GM12892 (cell line): ENCODE measurements at regions not wholly inside any gene's neighbourhood (a gene's known extent, or its start where the extent isn't known, plus 50 kb on each side); places are given as distances from the start of the nearest gene placed in this dataset.
"Not testable (repeated sequence)": the region's sequence is repeated elsewhere in the genome, so short reads cannot be mapped to it uniquely, and the experiment has no call there.

Experiments used
- DNase-seq: peaks from one replicate; pipeline ENCODE4 v3.0.0; 2011; ENCODE audit not compliant: insufficient read length
- FAIRE-seq: peaks from 2 replicates; lab custom pipeline; 2011; peaks lifted over from hg19 to GRCh38; lab: Jason Lieb, UNC
- POLR2A ChIP-seq: IDR thresholded peaks from 2 replicates; pipeline ENCODE4 v1.6.1; 2011; ENCODE audit warnings: low read depth, low read length, control low read depth
- POLR2AphosphoS5 ChIP-seq: IDR thresholded peaks from 2 replicates; pipeline ENCODE4 v1.6.1; 2011; ENCODE audit warnings: low read depth, low read length, control low read depth
- TAF1 ChIP-seq: IDR thresholded peaks from 2 replicates; pipeline ENCODE4 v1.6.1; 2011; ENCODE audit warnings: low read depth, mild to moderate bottlenecking, control low read depth, low read length, borderline replicate concordance

DNA sequence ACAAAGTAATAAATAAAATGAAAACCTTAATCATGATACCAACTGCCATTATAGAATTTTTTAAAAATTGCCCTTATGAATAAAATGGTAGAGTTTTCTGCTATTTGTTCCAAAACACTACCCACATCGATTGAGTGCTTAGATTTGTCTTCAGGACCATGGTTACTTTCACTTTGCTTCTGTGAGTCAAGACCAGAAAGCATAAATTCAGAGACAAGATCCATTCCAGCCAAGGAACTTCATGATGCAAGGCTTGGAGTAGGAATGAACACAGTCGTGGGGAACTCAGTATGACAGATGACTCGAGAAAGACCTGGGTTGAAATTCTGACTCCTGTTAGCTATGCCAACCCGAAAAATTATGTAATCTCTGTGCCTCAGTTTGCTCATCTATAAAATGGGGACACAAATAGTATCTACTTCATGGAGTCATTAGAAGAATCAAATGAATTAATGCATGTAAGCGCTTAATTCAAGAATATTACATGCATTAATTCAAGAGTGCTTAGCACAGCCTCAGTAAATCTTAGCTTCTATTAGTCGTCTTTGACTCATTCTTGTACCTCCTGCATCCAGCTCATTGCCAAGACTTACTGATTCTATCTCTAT, 72.5 kb upstream of the MYLIP start:
- no peak for TF ChIP-seq POLR2AphosphoS5
- no peak for TF ChIP-seq POLR2A
- no peak for TF ChIP-seq TAF1
- peak; percentile 14 for FAIRE-seq
- no peak for DNase-seq

DNA sequence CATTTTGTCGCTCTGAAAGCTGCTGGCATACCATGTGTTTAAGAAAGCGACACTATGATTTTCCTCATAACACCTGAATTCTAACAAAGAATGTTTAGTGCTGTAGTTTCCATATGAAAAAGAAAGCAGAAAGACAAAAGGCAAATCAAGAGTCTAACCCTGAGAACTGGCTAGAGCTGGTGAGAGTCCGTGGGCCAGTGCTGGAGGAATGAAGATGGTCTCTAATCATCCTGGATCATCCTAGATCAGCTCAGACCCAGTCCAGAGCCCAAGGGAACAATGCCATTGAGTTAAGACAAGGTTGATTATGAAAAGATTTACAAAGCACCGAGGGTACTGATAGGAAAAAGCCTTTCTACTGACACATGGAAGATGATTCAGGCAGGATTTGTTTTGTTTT, 73.0 kb upstream of the MYLIP start:
- no peak for DNase-seq
- peak; percentile 54 for FAIRE-seq
- TF ChIP-seq TAF1 (no peak), POLR2A (no peak), POLR2AphosphoS5 (no peak)

DNA sequence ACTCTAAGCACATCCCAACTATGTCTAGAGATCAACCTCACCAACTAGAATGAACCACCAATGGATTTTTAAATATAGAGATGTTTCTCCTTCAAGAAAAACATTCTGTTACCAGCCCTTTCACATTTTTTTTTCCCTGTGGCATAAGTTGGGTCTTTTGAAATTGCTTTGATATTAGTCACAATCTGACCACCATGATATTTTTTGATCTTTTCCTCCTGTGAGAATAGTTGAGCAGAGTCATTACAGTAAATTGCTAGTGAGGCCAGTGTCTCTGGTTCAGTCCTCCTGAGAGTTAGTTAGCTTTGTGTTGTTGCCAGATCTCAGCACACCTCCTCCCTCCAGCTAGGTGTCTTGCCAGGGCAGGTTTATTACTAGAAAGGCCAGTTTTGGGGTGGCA, 79.7 kb upstream of the MYLIP start:
- FAIRE-seq (no peak), DNase-seq (no peak)
- no peak for TF ChIP-seq POLR2AphosphoS5
- TF ChIP-seq TAF1, result no peak
- TF ChIP-seq POLR2A, result no peak

DNA sequence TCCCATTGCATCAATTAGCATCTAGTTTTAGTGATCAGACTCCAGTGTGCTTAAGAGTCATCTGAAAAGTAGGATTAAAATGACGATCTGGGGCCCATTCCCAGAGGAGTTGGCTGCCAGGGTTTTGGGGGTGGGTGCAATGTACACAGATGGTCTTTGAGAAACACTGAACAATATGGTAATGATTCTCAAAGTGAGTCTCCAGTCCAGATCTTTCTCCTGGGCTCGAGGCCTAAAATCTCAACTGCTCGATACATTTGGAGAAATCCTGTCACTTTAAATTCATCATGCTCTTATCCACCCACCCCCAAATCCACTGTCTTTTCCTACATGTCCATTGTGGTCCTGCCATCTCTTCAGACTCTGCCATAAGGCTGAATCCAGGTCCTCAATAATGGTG, 80.7 kb upstream of the MYLIP start:
- FAIRE-seq (no peak), DNase-seq (no peak)
- TF ChIP-seq POLR2AphosphoS5, result no peak
- TF ChIP-seq POLR2A, result no peak
- no peak for TF ChIP-seq TAF1

DNA sequence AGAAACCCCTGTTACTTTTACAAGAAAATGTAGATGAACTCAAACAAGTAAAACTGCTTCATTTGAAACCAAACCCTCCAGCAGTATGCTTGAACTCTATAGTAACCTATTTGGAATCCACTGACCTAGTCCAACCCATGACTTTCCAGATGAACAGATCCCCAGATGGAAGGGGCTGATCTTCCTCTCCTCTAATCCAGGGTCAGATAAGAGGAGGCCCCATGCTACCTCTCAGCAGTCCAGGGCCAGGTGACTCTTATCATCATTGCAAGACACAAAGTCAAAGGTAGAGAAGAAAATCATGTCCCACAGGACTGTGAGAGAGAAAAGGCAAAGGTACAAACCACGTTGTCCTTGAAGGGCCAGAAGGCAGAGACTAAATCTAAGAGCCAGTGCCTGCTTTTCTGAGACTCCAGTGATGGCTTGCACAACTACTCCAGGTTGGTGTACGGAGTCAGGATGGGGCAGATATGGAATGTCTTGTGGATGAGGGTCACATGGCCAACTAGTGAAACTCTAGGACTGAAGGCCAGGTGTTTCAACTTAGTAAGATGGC, 81.4 kb upstream of the MYLIP start:
- TF ChIP-seq POLR2AphosphoS5, result no peak
- no peak for TF ChIP-seq POLR2A
- no peak for TF ChIP-seq TAF1
- no peak for DNase-seq
- no peak for FAIRE-seq

DNA sequence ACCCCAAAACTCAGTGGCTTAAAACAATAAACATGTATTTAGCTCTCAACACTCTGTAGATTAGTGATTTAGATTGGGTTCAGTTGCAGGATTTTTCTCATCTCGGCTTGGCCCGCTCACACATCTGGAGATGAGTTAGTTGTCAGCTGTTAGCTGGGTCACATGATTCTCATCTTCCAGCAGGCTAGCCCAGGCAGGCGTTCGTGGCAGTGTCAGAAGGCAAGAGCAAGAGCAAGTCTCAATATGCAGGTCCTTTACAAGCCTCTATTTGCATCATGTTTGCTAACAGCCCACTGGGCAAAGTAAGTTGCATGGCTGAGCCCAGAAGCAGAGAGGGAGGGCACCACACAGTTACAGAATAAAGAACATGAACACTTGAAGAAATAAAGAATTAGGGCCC, 83.6 kb upstream of the MYLIP start:
- FAIRE-seq (no peak), DNase-seq (no peak)
- TF ChIP-seq POLR2A (no peak), POLR2AphosphoS5 (no peak), TAF1 (no peak)

DNA sequence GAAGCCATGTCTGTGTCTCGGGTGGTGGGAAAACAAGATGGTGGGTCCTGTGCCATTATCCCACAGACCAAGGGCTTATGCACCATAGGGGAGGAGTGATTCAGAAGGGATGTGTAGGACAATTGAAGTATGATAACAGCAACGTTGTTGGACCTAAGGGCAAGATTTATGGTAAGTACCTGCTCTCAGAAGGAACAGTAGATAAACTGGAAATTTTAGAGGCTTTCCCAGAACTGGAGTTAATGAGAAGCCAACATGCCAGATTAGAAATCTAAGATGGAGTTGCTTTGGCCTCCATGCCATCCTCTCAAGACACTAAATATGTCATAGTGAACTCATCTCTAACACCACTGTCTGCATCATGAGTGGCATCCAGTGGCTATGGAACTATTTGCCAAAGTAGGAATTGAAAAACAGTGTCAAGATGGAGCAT, 84.7 kb upstream of the MYLIP start:
- TF ChIP-seq POLR2A (no peak), TAF1 (no peak), POLR2AphosphoS5 (no peak)
- FAIRE-seq (peak; percentile 73), DNase-seq (no peak)

DNA sequence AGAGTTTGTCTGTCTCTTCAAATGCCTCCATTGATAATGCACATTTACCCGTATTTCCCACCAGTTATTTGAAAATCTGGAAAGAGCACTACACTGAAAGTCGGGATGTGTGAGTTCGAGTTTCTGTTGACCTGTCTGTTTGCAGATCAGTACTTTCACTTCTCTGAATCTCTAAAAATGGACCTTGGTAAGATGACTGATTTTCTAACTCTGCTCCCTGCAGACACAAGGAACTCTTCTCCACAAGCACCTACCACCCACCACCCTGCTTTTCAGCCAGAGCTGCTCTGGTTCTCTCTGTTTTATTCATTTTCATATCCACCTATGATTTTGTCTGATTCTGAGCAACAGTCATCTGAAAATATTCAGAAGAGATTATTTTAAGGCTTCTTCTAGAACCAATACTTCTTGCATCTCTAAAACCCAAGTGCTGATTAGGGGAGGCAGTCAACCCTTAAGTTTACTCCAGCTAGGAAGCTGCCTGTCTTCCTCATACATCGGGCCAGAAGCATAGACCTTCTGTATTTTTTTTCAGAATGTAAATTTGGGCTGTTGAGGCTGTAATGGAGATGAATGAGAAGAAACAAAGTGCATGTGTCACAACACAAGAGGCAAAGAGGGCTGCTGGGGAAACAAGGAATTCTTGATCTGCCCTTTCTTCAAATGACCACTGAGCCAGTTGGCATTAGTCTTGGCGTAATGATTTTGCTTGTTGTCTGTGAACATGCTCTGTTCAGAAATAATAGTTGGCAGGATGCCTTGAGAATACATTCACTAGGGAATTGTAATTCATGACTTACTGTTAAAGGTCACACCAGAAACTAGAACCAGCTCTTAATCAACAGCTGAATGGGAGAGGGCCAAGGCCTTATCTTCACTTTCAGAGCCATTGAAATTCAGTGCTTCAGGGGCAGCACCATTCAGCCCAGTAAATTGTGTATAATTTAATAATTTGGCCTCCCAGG, 85.4 kb upstream of the MYLIP start:
- DNase-seq, result no peak
- FAIRE-seq, result peak; percentile 33
- TF ChIP-seq TAF1 (no peak), POLR2A (no peak), POLR2AphosphoS5 (no peak)

DNA sequence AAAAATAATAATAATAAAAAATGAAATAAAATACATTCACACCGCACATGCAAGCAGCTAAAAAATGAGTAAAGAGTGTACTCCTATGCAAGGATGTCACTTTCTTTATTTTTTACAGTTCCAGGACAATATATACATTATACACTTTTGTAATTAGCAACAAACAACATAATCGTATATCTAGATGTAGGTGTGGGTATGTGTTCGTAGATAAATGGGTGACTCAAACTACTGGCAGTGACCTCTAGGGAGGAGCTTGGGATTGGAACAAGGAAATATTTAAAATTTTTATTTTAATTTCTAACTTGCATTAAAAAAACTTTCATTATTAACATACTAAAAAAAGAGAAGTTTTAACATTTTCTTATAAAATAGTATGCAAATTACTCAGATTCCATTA, 86.1 kb upstream of the MYLIP start:
- DNase-seq, result no peak
- TF ChIP-seq POLR2A (no peak), TAF1 (no peak), POLR2AphosphoS5 (no peak)

DNA sequence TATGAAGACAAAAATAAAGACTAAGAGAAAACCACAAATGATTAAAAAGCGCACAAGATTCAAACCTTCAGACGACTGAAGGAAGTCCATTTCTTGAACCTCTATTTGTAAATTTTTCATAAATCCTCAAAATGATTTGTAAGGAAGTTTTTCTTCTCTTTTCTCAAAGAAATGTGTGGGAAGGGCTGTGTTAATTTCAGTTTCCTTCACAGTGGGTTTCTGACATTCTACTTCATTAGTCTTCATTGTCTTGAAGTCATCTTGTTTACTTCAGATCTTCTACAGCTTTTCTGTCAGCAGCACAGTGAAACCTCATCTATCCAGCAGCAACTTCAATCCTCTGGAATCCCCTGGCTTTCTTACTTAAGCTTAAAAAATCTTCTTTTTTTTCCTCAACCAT, 87.6 kb upstream of the MYLIP start:
- FAIRE-seq, result no peak
- no peak for TF ChIP-seq POLR2A
- no peak for TF ChIP-seq POLR2AphosphoS5
- TF ChIP-seq TAF1, result no peak
- no peak for DNase-seq

More for the DNA sequence above, 86.1 kb upstream of the MYLIP start:
- no peak for FAIRE-seq

DNA sequence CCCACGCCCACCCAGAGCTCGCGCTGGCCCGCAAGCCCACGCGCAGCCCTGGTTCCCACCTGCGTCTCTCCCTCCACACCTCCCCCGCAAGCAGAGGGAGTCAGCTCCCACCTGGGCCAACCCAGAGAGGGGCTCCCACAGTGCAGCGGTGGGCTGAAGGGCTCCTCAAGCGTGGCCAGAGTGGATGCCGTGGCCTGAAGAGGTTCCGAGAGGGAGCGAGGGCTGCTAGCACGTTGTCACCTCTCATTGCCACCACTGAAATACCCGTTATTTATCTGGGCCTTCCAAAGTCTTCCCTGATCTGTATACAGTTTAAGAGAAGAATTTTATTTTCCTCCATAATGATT, 88.3 kb upstream of the MYLIP start:
- no peak for FAIRE-seq
- DNase-seq, result no peak
- TF ChIP-seq POLR2A (no peak), POLR2AphosphoS5 (no peak), TAF1 (no peak)

DNA sequence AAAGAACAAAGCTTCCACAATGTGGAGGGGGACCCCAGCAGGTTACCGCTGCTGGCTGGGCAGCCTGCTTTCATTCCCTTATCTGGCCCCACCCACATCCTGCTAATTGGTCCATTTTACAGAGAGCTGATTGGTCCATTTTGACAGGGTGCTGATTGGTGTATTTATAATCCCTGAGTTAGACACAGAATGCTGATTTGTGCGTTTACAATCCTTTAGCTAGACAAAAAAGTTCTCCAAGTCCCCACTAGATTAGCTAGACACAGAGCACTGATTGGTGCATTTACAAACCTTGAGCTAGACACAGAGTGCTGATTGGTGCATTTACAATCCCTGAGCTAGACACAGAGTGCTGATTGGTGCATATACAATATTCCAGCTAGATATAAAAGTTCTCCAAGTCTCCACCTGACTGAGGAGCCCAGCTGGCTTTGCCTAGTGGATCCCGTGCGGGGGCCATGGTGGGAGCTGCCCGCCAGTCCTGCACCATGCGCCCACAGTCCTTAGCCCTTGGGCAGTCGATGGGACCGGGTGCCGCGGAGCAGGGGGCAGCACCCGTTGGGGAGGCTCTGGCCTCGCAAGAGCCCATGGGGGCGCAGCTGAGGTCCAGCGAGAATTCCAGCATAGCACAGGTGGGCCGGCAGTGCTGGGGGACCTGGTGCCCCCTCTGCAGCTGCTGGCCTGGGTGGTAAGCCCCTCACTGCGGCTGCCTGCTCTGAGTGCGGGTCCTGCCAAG, 88.8 kb upstream of the MYLIP start:
- not testable (repeated sequence) for DNase-seq, FAIRE-seq
